ENCODE measurements at regions not wholly inside any gene's neighbourhood (a gene's known extent, or its start where the extent isn't known, plus 50 kb on each side); places are given as distances from the start of the nearest gene placed in this dataset.
"Not testable (repeated sequence)": the region's sequence is repeated elsewhere in the genome, so short reads cannot be mapped to it uniquely, and the experiment has no call there.

DNA sequence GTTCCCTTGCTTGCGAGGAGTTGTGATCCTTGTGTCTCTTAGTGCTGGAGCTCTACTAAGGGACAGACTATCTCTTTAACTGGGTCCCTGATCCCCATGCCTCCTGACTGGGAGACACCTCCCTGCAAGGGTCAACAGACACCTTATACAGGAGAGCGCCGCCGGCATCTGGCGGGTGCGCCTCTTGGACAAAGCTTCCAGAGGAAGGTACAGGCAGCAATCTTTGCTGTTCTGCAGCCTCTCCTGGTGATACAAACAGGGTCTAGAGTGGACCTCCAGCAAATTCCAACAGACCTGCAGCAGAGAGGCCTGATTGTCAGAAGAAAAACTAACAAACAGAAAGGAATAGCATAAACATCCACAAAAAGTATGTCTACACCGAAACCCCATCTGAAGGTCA lies 115.6 kb upstream of the ITM2A start:
- no peak for DNase-seq

GRCh38 chrX:79477691-79478090 lies 110.6 kb upstream of the ITM2A start:
- DNase-seq: no peak

GRCh38 chrX:79466636-79467035 lies 99.5 kb upstream of the ITM2A start:
- no peak for DNase-seq

DNA sequence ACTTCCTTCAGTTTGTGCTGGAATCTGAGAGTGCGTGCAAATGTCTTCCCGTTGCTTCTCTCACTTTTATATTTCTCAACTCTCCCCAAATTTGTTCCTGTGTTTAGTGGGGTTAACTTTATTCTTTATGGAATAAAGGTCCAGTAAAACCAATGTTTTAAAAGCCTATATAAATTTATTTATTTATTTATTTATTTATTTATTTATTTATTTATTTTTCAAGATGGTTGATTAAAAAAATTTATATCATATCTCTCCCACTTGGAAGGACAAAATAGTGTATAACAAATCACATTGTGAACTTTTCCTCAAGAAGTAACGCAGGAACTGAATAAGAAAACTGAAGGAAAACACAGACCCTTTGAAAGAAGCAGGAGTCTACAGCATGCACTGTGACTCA lies 95.3 kb upstream of the ITM2A start:
- DNase-seq: no peak

DNA sequence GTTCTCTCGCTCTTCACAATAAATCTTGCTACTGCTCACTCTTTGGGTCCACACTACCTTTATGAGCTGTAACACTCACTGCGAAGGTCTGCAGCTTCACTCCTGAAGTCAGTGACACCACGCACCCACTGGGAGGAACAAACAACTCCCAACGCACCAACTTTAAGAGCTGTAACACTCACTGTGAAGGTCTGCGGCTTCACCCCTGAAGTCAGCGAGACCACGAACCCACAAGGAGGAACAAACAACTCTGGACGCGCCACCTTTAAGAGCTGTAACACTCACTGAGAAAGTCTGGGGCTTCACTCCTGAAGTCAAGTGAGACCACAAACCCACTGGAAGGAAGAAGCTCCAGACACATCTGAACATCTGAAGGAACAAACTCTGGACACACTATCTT lies 89.5 kb upstream of the ITM2A start:
- not testable (repeated sequence) for DNase-seq

- DNase-seq: no peak
These were observed 85.7 kb upstream of the ITM2A start for GRCh38 chrX:79452881-79453280.

DNA sequence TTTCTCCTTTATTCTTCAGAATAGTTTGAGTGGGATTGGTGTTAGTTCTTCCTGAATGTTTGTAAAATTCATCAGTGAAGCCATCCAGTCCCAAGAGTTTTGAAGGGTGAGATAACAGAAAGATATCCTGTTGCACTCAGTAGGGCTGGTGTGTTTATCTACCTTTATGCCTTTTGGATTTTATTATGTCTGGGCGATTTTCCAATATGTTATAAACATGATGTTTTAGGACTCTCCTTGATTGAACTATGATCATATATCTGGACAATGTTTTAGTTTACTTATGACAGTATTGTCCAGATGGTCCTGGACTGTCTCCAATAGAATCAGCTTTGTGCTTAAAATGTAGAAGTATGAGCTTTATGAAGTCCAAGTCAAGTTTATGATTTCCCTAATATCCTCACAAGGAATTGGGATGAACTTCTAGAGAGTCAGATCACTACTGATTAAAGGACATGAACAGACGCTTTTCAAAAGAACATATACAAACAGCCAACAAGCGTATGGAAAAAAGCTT lies 77.6 kb upstream of the ITM2A start:
- DNase-seq: no peak

DNA sequence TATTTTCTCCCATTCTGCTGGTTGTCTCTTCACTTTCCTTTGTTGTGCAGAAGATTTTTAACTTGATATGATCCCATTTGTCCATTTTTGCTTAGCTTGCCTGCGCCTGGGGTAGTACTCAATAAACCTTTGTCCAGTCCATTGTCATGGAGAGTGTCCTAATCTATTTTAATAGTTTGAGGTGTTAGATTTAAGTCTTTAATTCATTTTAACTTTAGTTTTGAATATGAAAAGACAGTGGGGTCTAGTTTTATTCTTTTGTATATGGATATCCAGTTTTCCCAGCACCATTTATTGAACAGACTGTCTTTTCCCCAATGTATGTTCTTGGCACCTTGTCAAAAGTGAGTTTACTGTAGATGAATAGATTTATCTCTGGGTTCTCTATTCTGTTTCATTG lies 76.0 kb upstream of the ITM2A start:
- DNase-seq: no peak

- DNase-seq: no peak
These were observed 73.2 kb upstream of the ITM2A start for GRCh38 chrX:79440336-79440735.

Data from NCI-H69 (cell line).